NCI-H2081 (cell line): ENCODE measurements at regions not wholly inside any gene's neighbourhood (a gene's known extent, or its start where the extent isn't known, plus 50 kb on each side); places are given as distances from the start of the nearest gene placed in this dataset.
"Not testable (repeated sequence)": the region's sequence is repeated elsewhere in the genome, so short reads cannot be mapped to it uniquely, and the experiment has no call there.

Source experiments
- DNase-seq, 2 experiments: peaks; one replicate each; lab custom pipeline; 2025; lab: John Stamatoyannopoulos, UW

DNA sequence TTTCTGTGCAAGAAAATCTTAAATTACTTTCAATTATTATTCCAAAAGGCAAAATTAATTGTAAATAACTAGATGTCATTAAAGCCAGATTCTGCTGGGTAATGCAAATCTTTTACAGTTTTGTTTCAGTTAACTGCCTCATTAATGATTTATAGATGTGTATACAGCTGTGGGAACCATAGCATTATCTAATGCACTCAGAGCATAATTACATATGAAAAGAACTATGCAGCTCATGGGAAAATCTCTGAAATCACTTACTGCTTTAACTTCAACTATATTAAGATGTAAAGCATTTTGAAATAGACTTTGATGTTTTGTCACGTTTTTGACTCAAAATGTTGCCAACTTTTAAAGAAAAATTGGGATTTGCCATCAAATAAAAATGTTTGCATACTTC is 630.3 kb upstream of the KLHL4 start:
- DNase-seq = peak in 1 of 2 experiments; percentile 36

DNA sequence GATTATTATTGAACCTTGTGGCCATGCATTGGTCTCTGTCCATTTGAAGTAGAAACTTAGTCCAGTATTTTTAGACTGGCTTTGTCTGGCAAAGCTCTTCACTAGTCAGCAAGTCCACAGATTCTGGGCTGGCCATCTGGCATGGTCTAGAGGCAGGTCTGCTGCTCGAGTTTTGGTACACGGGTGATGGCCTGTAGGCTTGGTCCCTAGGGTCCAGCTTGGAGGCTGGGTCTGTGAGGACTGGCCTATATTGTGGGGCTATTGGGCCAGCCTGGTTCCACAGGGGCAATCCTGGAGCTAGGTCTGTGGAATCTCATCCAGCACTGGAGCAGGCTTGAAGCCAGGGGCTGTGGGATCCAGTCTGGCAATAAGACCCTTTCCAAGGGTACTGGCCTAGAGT is 607.6 kb upstream of the KLHL4 start:
- no peak for DNase-seq

GRCh38 chrX:86910602-86911311 is 606.8 kb upstream of the KLHL4 start:
- DNase-seq = no peak

DNA sequence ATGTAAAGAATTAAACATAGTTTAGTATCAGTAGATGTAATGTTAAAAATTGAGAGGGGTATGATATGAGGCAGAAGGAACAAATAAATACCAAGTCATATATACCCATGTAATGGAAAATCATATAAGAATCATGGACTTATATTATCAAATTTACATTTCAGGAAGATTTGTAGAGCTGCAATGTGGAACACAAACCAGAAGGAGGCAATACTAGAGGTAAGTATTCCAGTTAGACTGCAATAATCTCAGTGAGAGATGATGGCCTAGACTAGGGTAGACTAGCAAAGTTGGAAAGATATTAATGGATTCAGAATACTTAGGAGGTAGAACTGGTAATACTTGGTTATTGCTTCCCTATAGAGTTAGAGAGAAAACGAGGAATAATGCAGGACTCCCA is 603.0 kb upstream of the KLHL4 start:
- no peak for DNase-seq

- DNase-seq = no peak
Observed at GRCh38 chrX:86917959-86918358, 599.6 kb upstream of the KLHL4 start.

- no peak for DNase-seq
Observed at GRCh38 chrX:86930419-86930818, 587.2 kb upstream of the KLHL4 start.

GRCh38 chrX:86935988-86936387 is 581.6 kb upstream of the KLHL4 start:
- no peak for DNase-seq

DNA sequence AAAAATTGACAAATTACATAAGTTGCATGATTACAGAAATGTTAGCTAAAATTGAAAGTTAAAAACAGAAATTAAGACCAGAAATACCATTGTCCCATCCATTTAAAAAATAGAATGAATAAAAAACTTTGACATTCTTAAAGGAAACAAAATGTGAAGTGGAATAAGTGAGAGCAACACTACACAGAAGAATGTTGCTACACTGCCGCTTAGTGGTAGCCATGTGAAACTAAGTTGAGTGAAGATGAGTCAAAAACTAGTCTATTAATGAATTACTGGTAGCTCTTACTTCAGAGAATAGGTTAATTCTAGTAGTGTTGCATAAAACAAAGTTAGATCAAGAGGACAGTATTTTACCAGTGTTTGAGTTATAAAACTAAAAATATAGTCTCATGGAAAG is 571.0 kb upstream of the KLHL4 start:
- DNase-seq = peak; percentile 42 to 69

DNA sequence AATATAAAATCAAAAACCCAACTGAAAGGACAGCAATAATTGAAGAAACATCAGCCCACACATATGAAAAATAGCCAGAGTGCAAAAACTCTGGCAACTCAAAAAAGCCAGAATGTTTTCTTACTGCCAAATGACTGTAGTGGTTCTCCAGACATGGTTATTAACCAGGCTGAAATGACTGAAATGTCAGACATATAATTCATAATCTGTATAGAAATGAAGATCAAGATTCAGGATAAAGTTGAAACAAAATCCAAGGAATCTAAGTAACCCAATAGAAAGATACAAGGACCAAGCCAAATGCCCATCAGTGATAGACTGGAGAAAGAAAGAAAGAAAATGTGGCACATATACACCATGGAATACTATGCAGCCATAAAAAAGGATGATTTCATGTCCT is 553.3 kb upstream of the KLHL4 start:
- DNase-seq = no peak

DNA sequence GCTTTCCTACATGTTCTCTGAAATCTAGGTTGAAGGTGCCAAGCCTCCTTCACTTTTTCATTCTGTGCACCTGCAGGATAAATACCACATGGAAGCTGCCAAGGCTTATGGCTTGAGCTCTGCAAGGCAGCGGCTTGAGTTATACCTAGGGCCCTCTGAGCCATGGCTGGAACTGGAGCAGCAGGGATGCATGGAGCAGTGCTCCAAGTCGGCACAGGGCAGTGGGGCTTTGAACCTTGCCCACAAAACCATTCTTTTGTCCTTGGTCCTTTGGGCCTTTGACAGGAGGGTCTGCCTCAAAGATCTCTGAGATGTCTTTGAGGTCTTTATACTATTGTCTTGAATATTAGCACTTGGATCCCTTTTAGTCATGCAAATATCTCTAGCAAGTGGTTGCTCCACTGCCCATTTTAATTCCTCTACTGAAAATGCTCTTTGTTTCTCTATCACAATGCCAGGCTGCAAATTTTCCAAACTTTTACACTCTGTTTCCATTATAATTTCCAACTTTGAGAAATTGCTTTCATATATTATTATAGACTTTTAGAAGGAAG is 536.2 kb upstream of the KLHL4 start:
- no peak for DNase-seq

- DNase-seq = not testable (repeated sequence)
Observed at GRCh38 chrX:86987351-86987750, 530.3 kb upstream of the KLHL4 start.

GRCh38 chrX:87003031-87003430 is 514.6 kb upstream of the KLHL4 start:
- DNase-seq = no peak

DNA sequence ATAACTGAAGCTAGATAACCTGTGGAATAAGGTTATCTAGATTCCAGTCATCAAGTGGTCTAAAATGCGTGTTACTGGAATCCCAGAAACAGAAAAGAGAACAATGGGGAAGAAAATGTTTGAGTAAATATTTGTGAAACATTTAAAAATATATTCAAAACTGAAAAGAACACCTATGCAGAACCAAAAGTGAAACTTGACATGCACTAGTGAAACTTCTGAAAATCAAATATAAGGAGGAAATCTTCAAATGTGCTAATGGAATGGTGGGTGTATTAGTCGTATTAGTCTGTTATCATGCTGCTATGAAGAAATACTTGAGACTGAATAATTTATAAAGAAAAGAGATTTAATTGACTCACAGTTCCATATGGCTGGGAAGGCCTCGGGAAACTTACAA is 512.4 kb upstream of the KLHL4 start:
- DNase-seq = no peak

- DNase-seq = no peak
Observed at GRCh38 chrX:87005885-87006284, 511.7 kb upstream of the KLHL4 start.

DNA sequence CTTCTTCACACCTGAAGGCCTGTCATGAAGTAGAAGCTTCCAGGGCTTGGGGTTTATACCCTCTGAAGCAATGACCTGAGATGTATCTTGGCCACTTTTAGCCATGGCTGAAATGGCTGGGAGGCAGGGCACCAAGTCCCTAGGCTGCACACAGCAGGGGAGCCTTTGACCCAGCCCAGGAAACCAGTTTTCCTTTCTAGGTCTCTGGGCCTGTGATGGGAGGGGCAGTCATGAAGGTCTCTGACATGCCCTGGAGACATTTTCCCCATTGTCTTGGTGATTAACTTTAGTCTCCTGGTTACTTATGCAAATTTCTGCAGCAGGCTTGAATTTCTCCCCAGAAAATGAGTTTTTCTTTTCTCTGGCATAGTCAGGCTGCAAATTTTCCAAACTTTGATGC is 511.0 kb upstream of the KLHL4 start:
- DNase-seq = no peak

- no peak for DNase-seq
Observed at GRCh38 chrX:87017210-87017609, 500.4 kb upstream of the KLHL4 start.

DNA sequence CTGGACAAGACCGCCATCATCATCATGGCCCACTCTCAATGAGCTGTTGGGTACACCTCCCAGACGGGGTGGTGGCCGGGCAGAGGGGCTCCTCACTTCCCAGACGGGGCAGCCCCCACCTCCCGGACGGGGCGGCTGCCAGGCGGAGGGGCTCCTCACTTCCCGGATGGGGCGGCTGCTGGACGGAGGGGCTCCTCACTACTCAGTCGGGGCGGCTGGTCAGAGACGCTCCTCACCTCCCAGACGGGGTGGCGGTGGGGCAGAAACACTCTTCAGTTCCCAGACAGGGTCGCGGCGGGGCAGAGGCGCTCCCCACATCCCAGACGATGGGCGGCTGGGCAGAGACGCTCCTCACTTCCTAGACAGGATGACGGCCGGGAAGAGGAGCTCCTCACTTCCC is 484.5 kb upstream of the KLHL4 start:
- DNase-seq = not testable (repeated sequence)

GRCh38 chrX:87045352-87045751 is 472.2 kb upstream of the KLHL4 start:
- DNase-seq = no peak

DNA sequence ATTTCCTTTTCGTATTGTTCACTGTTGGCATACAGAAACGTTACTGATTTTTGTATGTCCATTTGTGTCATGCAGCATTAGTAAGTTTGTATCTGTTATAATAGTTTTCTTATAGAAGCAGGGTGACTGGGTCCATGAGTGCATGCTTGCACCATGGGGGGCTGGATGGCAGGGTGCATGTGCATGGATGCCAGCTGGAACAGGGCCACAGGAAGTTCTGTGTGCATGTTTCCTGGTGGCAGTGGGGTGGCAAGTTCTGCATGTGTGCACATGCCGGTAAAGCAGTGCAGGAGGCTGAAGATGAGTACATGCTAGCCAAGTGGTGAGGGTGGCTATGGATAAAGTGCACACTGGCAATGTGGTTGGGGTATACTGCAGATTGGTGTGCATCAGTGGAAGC is 468.0 kb upstream of the KLHL4 start:
- DNase-seq = no peak

GRCh38 chrX:87063642-87064041 is 454.0 kb upstream of the KLHL4 start:
- no peak for DNase-seq

DNA sequence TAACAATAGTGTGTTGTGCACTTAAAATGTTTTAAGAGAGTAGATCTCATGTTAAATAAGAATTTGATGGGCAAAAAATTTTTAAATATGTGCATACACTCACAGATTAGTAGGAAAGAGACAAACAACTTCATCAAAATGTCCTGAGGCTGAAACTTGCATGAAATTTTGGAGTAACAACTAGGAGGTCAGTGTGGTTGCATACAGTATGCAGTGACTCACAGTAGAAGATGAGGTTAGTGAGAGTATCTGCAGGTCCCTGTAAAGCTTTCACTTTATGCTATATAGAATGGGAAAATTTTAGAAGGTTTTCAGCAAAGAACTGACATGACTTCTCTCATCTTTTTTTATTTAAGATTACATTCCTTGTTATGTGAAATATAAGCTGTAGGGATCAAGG is 453.1 kb upstream of the KLHL4 start:
- DNase-seq = no peak

DNA sequence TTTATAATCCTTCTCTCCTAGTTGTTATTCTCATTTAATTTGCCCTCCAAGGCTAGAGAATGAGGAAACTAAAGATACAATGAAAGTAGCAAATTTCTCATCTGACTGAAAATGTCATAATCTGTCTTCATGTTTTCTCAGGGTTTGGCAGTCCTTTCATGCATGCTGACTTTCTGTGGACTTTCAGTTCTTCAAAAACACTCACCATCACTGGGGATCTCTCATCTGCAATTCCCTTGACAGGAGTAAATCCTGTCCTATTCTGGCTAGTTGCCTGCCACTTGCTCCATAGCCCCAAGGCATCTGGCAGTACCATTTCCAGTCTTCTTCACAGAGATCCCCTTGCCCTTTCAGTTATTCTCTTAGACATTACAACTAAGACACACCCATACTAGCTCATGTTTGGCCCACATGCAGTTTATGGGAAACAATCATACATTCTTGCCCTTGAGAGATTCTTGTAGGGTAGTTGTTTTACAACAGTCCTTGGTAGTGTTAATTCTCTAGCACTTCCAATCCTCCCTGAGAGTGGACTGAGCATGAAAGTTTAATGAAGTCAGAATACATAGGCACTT is 449.7 kb upstream of the KLHL4 start:
- DNase-seq = no peak

GRCh38 chrX:87078231-87078630 is 439.4 kb upstream of the KLHL4 start:
- DNase-seq = peak in 1 of 2 experiments; percentile 16

GRCh38 chrX:87098477-87098876 is 419.1 kb upstream of the KLHL4 start:
- DNase-seq = no peak
